SHP77 (cell line): ENCODE measurements at regions not wholly inside any gene's neighbourhood (a gene's known extent, or its start where the extent isn't known, plus 50 kb on each side); places are given as distances from the start of the nearest gene placed in this dataset.

Experiments used
- DNase-seq, 2 experiments: peaks; one replicate each; lab custom pipeline; 2025; lab: John Stamatoyannopoulos, UW

DNA sequence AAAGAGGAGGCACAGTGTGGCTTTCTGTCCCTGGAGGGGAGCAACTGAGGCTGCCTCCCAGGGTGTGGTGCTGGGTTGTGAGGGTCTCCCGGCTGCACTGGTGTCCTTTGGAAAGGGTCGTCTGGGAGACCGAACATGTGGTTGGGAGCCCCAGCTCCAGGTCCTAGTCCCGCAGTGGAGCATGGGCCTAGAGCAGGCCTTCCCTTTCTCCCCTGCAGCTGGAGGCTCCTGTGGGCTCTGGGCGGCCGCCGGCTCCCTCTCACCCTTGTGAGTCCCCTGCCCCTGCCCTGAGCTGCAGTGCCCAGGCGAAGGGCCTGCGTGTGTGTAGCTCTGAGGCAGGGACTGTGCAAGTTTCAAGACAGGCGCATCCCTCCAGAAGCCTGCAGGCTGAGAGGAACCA, 1492.7 kb downstream of the BRD1 start:
- DNase-seq: no peak

DNA sequence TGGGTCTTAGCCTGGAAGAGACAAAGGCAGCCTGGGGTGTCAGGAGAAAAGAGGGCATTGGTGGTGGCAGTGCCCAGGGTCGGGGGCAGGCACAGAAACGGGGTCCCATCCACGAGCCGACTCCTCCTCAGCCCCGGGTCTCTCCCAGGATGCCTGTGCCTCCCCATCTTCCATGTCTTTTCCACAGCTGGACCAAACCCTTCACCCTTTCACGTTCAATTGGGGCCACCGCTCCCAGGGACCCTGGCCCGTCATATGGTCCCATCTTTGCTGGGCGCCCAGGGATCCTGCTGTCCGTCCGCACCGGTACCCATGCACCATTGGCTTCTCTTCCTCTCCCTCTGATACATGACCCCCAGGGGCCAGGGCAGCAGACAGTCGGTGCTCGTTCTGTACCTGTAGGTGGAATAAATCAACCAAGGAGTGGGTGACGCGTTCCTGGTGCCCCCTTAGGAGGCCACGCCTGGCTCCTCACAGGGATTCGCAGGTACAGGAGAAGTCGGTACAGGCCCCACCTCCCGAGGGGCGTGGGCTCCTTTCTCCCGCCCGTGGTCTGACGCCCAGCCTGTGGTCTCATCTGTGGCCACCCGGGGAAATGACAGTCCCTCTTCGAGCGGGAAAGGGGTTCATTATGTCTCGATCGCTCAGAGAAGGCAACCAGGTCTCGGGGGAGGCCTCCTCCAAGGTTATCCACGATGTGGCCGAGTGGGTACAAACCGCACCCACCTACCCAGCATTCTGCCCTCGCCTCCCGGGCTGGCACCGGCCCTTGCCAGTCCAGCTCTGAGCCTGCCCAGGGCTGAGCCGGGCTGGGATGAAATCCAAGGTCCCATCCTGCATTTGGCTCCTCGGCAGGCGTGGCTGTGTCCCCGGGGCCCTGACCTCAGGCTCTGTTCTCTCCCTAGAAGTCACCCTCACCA, 1493.6 kb downstream of the BRD1 start:
- no peak for DNase-seq

DNA sequence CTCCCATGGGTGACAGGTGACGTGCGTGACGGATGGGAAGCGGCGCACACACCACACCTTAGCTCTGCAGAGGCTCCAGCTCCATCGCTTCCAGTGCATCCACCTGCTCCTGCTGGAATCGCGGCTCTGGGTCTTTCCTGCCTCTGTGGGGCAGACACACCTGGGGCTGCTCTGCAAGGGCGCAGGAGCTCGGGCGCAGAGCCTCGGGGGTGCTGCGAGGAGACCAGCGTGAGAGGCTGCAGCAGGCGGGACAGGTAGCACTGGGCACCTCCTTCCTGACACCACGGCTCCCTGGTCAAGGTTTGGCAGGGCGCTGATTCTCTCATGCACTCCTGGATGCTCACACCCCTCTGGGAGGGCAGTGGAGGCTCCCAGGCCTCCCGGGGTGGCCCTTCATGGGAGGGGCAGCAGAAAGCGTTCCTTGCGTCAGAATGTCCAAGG, 1494.3 kb downstream of the BRD1 start:
- no peak for DNase-seq

DNA sequence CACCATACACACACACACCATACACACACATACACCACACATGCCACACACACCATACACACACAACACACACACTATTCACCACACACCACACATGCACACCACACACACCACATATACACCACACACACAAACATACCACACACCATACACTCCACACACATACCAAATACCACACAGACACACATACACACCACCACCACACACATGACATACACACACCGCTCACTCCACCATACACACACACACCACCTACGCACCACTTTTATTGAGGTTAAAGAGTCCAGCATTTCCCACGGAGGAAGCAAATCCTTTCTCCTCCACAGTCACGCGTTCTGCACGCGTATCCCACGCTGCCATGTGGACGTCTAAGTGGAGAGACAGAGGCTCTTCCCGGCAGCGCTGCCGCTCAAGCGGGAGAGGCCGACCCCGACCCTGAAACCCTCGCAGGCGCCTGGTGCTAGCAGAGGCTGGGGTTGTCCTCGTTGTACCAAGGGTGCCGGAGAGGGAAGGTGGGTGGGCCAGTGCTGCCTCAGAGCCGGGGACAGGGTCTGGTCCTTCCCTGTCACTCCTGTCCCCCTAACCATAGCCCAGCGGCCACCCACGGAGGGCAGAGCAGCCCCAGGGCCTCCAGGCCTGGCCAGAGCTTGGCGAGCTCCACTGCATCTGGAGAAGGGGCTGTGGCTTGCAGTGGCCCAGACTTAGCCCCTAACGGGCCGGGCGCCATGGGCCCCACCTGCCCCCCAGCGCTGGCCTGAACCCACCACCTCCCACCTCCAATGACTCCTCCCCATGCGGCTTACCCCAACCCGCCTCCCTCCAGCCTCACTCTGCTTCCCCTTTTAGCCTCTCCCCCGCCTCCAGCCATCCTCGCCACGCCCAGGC, 1495.0 kb downstream of the BRD1 start:
- no peak for DNase-seq

DNA sequence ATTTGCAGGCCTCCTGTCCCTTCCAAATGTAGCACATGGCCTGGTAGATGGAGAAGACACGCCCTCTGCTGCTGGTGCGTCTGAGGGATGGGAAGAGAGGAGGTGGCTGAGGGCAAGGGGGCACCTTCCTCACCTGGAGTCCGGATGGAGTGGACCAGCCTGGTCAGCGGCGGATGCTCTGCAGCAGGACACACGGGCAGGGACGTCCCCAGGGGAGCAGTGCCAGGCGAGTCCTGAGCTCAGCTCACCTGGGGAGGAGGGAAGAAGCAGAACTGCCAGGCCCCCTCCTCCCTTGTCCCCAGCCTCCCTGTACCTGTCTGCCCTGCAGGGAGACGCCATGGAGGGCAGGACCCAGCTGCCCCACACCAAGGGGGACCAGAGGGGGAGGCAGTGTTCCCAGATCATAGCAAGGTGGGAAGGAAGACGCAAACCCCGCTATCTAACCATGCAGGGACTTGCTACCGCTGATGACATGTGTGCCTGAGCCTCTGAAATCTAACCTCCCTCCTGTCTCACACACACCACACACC, 1495.9 kb downstream of the BRD1 start:
- no peak for DNase-seq

DNA sequence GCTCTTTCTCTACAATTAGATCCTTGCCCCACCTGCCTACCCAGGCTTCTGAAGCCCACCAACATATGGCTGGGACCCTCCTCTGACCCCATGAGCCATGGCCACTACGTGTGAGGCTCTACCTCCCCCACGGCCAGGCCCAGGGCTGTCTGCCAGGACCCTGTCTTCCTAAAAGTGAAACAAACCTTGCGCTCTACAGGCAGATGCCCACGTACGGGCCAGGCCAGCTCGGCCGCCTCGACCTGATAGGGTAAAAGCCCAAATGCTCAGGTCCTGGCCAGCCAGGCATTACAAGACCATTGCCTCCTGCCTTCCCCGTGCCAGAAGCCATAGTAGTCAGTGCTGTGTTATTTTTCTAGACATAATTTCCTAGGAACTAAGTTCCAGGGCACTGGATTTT, 1496.4 kb downstream of the BRD1 start:
- DNase-seq: no peak

DNA sequence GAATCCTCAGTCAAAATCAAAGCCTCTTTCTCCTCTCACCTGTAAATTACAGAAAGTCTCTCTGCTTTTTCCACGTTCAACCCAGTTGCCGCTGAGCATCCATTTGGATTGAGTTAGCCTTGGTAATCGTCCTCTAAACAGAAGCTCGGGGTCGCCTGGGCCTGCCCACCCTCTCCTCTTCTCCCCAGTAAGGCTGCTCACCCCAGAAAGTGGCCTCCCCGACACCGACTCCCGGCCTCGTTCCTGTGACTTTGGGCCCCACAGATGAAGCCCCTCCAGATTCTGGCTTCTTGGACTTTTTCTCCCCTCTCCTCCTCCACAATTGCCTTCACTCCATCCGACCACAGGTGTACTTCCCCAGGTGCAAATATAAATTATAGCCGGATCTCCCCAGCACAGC, 1500.0 kb downstream of the BRD1 start:
- DNase-seq: no peak

DNA sequence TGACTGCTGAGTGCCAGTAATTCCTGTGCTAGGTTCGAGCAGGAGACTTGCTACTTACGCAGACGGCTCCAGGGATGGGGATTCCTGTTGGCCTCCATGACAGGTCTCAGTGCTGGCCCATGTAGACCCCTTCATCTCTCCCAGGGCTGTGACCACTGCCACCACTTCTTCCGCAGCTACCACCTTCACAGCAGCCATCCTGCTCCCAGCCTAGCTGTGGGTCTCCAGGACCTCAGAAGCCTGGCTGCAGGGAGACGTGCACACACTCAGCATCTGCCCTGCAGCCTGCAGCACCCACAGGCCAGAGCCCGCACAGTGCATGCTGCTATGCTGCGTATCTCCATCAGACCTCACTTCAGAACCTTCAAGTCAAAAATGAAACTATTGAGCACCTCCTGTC, 1503.9 kb downstream of the BRD1 start:
- no peak for DNase-seq

DNA sequence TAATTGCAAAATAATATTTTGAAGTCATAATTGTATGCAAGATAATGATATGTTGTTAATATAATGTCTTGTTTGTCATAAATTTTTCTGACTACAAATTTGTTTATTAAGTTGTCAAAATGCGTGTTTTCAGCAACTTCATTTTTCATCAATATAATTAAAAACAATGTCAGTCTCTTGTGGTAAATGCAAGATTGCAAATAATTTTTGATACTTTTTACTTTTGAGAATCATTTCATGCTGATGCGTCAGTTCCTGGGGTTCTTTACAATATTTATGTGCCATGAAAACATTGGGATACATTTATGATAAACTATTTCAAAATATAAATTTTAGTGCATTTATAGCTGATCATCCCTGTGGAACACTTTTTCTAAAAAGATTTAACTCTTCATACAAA, 1504.8 kb downstream of the BRD1 start:
- no peak for DNase-seq

DNA sequence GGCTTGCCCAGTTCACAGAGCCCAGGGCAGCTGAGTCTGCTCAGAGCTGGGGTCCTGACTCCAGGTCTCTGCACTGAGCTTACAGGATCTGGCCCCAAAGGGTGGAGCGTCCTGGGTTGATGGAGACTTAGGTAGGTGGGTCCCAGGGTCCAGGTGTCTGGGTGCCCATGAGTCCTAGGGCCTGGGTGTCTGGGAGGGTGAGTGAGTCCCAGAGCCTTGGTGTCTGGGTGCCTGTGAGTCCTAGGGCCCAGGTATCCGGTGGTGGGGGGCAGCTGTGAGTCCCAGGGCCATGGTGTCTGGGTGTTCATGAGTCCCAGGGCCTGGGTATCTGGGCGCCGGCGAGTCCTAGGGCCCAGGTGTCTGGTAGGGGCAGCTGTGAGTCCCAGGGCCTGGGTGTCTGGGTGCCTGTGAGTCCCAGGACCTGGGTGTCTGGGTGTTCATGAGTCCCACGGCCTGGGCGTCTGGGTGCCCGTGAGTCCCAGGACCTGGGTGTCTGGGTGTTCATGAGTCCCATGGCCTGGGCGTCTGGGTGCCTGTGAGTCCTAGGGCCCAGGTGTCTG, 1505.6 kb downstream of the BRD1 start:
- DNase-seq: no peak

DNA sequence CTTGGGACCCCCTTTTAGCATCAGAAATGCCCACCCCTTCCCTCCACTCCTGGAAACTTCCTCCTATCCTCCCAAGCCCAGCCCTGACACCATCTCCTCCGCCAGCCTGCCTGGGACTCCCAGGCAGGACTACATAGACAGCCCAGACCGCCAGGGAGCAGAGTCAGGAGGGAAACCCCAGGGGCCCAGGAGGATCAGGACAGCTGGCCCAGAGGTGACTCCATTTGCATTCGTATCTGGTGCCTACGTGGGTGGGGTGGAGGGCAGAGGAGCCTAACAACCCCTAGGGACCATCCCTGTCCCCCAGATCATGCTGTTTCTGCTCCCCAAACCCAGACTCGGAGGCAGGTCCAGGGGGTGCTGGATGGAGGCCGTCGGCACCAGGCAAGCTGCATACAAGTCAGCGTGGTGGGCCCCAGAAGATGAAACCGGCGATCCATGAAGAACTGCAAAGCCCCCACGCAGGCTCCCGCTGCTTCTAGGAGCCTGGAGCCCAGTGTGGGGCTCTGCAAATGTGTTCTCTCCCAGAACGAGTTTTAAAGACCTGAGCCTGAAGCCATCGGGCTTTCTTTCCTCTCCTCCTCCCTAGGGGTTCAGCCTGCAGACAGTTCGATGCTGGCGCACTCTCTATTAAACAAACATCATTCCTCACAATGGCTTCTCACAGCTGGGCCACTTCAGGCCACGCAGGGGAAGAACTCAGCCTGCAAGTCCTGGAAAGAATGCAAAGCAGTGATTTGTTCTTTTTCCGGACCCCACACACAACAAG, 1506.8 kb downstream of the BRD1 start:
- no peak for DNase-seq

DNA sequence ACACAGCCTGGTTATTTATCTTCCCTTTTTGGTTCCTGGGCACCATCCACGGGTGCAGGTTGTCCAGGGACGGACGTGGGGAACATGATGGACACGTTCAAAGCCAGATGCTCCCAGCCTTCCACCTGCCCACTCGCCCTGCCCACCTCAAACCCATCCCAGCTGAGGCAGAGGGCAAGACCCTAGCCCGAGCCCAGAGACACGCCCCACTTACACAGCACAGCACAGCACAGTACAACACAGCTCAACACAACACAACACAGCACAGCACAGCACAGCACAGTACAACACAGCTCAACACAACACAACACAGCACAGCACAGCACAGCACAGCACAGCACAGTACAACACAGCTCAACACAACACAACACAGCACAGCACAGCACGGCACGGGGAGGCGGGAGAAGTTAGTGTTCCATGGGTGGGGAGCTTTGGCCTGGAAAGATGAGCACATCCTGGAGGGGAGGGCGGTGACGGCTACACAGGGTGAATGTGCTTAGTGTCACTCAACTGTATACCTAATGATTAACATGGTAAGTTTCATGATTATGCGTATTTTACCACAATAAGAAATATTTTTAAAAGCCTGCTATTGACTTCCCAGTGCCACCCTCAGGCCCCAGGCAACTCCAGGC, 1507.5 kb downstream of the BRD1 start:
- DNase-seq: no peak

DNA sequence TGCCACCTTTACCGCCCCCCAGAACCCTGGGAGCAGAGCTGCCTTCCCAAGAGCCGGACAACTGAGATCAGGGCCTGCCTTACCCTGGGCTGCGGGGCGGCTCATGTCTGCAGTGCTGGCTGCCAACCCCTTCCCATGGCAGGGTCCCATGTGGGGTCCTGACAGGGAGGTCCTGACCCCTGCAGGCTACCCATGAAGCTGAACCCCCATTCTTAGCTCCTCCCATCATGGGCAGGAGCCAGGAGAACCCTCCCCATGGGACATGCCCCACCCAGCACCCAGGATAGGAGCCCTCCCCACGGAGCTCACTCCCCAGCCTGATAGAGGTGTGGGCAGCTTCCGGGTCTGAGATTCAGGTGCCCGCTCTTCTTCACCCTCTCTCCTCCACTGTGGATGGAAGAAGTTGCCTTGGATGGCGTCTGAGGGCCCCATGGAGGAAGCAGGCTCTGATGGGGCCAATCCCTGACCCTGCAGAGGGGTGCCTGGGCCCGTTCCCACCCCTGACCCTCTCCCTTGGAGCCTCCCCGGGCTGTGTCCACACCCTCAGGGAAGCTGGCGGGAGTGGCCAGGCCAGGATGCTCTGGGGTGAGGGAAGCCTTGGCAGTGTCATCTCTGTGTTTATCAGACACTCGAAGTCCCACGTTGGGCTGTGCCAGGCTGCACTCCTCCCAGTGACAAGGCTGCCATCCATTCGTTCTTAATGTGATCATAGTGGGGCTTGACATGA, 1508.2 kb downstream of the BRD1 start:
- no peak for DNase-seq

DNA sequence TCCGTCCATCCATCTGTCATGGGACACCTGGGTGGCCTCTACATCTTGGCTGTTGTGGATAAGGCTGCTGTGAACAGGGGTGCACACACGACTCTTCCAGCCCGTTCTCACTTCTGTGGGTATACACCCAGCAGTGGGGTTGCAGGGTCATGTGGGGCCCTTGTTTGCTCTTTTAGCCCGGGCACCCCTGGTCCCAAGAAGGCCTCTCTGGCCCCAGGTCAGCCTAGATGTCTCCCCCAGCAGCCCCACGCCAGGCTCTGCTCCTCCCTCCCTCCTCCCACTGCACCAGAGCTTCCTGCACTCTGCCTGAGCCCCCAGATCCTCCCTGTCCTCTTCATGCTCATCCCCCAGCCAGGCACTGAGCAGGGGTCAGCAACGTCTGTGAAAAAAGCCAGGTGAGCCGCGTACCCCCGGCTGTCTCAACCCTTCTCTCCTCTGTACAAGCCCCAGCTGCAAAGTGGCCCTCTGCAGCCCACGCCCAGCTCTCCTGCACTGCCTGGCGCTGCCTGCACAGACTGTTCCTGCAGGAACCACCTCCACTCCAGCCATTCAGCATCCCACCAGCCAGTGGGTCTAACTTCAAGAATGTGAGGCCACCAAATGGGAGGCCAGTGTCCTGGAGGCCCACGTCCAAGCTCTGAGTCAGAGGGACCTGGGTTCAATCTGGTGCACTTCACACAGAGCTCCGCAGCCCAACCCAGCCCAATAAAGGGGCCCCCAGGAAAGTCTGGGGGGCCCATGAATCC, 1508.9 kb downstream of the BRD1 start:
- DNase-seq: no peak

DNA sequence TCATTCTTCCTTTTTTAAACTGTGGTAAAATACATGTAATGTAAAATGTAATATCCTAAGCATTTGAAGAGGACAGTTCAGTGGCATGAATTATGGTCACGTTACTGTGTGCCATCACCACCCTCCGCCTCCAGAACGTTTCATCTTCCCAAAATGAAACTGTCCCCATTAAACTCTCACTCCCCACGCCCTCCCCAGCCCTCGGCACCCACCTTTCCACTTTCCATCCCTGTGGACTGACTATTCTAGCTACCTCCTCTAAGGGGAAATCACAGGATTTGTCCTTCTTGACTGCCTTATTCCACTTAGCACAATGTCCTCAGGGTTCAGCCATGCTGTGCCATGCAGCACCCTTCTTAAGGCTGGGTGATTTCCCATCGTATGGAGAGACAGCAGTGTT, 1509.5 kb downstream of the BRD1 start:
- no peak for DNase-seq

DNA sequence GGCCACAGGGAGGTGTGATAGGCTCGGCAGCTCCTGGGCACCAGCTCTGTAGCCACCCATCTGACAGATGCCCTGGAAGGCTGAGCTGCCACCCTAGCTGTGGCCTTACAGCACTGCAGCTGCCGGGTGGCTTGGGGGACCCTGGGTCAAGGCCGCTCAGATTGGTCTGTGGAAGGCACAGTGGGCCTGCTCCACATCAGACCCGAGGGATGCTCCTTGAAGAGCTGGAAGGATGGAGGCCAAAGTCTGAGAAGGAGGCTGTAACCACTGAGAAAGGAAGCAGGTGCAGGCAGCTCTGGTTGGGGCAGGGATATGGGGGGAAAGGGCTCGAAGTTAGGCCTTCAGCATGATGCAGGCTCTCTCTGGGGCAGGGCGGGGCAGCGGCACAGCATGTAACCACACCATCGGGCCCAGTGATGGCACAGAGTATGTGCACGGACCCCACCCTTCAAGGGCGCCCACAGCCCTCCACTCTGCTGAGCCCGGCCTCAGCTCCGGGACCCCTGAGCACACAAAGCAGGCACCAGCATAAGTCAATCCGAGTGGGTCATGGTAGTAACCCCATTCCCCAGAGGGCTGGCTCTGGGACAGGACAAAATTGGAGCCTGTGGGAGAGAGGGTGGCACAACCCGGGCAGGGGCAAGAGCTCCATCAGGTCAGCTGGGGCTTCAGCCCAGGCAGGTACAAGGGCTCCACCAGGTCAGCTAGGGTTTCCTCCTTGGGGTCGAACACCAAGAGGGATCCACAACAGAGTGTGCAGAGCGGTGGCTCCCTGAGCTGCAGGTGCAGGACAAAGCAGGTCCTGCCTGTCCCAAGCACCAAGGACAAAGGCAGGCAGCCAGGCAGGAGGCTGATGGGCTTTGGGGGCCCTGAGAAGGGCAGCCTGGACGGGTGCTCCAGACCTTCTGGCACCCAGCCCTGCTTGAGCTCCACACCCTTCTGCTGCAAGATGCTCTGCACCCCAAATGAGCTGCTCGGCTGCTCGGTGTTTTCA, 1511.1 kb downstream of the BRD1 start:
- DNase-seq: no peak

DNA sequence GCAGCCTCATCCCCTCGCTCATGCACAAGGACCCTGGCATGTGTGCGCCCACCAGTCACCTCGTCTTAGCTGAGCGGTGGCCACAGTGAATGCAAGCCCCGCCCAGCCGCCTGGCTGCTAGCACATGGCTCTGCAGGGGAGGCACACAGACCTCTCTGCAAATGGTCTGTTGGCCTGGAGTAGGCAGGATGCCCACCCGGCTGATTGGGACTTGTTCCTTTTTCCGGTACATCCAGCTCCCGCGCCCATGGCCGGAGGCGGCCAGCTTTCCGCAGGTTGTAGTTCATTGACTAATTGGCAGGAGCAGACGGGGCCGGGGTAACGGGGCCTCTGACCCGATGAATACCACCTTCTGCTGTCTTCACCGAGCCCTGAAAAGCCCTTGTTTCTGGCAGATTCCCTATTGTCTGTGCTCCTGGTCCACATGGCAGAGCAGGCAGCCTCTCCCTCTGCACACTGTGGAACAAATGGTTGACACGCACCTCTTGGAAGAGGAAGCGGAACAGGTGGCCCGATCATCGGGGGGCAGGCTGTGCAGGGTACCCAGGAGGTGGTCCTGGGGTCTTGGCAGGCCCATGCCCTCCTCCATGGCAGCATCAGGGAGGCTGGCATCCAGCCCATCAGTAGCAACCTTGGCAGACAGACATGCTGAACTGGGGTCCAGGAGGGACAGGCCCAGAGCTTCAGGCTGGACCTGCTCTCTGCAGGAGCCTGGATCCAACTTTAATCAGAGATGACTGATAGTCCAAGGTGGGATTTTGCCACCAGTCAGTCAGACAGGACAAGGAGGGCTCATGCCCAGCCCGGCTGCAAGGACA, 1512.0 kb downstream of the BRD1 start:
- DNase-seq: no peak

DNA sequence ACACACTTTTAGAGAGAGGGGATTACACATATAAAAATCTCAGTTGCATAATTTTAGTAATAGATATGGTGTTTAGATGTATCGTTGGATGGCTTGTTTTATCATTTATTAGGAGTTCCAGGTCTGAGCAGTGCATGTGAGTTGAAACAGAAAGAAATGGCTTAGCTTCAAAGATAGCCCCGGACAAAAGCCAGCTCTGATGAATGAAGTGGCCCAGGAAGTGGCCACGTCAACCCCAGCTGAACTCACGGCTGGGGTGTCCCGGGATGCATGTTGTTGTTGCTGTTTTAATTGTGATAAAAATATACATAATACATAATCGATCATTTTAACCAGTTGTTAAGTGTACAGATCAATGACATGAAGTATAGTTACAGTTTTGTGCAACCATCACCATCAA, 1513.6 kb downstream of the BRD1 start:
- no peak for DNase-seq
